ENCODE measurements at regions not wholly inside any gene's neighbourhood (a gene's known extent, or its start where the extent isn't known, plus 50 kb on each side); places are given as distances from the start of the nearest gene placed in this dataset.

GRCh38 chr11:37857726-37858125, 1259.7 kb upstream of the RAG2 start:
- TF ChIP-seq POLR2AphosphoS5 (IDR thresholded peaks at IDR 0.05) = no peak
- TF ChIP-seq POLR2A (IDR thresholded peaks at IDR 0.05) = no peak
- no peak for TF ChIP-seq CTCF (IDR thresholded peaks at IDR 0.05)

Data from stomach (tissue), 4 donors.